Tibial nerve (tissue), 4 donors: ENCODE measurements at regions not wholly inside any gene's neighbourhood (a gene's known extent, or its start where the extent isn't known, plus 50 kb on each side); places are given as distances from the start of the nearest gene placed in this dataset.

ENCODE experiments used
- EP300 ChIP-seq, 2 donors: sonication (generic); formaldehyde crosslinking; IDR thresholded peaks; one replicate each; pipeline ENCODE4 v1.6.1; 2017; ENCODE audit warnings: antibody characterized with exemption in 2 of 2, mild to moderate bottlenecking in 1 of 2
- POLR2A ChIP-seq, 2 donors: fragments of 450-650 bp; IDR thresholded peaks; one replicate each; pipeline ENCODE4 v1.6.1; 2017; ENCODE audit warnings: antibody characterized with exemption in 2 of 2, mild to moderate bottlenecking in 2 of 2, moderate library complexity in 2 of 2
- TF ChIP-seq, protein P1 (sequence below), 5 experiments: fragments of 200-600 bp in 3 of 5; fragments of 450-650 bp in 2 of 5; sonication (generic) in 3 of 5; IDR thresholded peaks; one replicate each; pipeline ENCODE4 v1.5.1; 2016 to 2019; ENCODE audit warnings: antibody characterized with exemption in 5 of 5, mild to moderate bottlenecking in 3 of 5, moderate library complexity in 2 of 5

DNA sequence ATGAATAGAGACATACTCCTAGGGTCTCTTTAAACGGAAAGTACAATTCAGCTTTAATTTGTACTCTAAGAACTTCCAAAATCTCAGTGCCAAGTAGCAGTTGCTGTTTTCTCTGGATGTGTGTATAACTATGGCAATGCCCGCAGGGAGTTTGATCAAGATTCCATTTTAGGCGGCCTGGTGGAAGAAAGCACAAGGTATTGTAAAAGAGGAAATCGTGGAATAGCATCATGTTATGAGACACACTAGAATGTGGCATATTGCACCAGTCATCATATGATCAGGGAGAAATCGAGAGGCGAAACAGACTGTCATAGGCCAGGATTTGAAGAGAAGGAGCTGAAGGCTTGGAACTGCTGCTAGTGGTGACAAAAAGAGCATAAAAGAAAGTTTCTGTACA lies 316.2 kb upstream of the FMN2 start:
- TF ChIP-seq, protein P1, sequence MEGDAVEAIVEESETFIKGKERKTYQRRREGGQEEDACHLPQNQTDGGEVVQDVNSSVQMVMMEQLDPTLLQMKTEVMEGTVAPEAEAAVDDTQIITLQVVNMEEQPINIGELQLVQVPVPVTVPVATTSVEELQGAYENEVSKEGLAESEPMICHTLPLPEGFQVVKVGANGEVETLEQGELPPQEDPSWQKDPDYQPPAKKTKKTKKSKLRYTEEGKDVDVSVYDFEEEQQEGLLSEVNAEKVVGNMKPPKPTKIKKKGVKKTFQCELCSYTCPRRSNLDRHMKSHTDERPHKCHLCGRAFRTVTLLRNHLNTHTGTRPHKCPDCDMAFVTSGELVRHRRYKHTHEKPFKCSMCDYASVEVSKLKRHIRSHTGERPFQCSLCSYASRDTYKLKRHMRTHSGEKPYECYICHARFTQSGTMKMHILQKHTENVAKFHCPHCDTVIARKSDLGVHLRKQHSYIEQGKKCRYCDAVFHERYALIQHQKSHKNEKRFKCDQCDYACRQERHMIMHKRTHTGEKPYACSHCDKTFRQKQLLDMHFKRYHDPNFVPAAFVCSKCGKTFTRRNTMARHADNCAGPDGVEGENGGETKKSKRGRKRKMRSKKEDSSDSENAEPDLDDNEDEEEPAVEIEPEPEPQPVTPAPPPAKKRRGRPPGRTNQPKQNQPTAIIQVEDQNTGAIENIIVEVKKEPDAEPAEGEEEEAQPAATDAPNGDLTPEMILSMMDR (IDR thresholded peaks at IDR 0.05) = no peak
- TF ChIP-seq POLR2A (IDR thresholded peaks at IDR 0.05) = no peak
- no peak for TF ChIP-seq EP300 (IDR thresholded peaks at IDR 0.05)
